ENCODE measurements at regions not wholly inside any gene's neighbourhood (a gene's known extent, or its start where the extent isn't known, plus 50 kb on each side); places are given as distances from the start of the nearest gene placed in this dataset.

DNA sequence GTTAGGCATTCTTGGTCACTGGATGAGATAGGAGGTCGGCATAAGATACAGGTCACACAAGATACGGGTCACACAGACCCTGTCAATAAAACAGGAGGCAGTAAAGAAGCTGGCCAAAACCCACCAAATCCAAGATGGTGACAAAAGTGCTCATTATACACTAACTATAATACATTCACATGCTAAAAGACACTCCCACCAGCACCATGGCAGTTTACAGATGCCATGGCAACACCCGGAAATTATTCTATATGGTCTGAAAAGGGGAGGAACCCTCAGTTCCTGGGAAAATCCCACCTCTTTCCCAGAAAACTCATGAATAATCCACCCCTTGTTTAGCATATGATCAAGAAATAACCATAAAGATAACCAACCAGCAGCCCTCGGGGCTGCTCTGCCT lies 56.0 kb upstream of the PTPRM start:
- TF ChIP-seq, protein P1, sequence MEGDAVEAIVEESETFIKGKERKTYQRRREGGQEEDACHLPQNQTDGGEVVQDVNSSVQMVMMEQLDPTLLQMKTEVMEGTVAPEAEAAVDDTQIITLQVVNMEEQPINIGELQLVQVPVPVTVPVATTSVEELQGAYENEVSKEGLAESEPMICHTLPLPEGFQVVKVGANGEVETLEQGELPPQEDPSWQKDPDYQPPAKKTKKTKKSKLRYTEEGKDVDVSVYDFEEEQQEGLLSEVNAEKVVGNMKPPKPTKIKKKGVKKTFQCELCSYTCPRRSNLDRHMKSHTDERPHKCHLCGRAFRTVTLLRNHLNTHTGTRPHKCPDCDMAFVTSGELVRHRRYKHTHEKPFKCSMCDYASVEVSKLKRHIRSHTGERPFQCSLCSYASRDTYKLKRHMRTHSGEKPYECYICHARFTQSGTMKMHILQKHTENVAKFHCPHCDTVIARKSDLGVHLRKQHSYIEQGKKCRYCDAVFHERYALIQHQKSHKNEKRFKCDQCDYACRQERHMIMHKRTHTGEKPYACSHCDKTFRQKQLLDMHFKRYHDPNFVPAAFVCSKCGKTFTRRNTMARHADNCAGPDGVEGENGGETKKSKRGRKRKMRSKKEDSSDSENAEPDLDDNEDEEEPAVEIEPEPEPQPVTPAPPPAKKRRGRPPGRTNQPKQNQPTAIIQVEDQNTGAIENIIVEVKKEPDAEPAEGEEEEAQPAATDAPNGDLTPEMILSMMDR (IDR thresholded peaks at IDR 0.05 in 2 of 3, conservative IDR thresholded peaks at IDR 0.05 in 1 of 3; ENCODE audit: control insufficient read depth in 2 of 3, extremely low read depth in 1 of 3, insufficient read depth in 1 of 3, low read depth in 3 of 3, low read length in 3 of 3): no peak
- TF ChIP-seq JUND (IDR thresholded peaks at IDR 0.05; ENCODE audit: low read depth, low read length): no peak
- no peak for TF ChIP-seq ESRRA (IDR thresholded peaks at IDR 0.05; ENCODE audit: low read length)
- no peak for TF ChIP-seq POLR2A (IDR thresholded peaks at IDR 0.05; ENCODE audit: low read depth, low read length)
- TF ChIP-seq ZNF274 (IDR thresholded peaks at IDR 0.05; ENCODE audit: insufficient read depth, insufficient read length): no peak
- TF ChIP-seq TAF1 (IDR thresholded peaks at IDR 0.05; ENCODE audit: borderline replicate concordance, low read depth, low read length): no peak
- TF ChIP-seq CREM (IDR thresholded peaks at IDR 0.05; ENCODE audit: low read depth): no peak
- no peak for TF ChIP-seq CREB1 (IDR thresholded peaks at IDR 0.05; ENCODE audit: low read depth)
- TF ChIP-seq, protein P2, sequence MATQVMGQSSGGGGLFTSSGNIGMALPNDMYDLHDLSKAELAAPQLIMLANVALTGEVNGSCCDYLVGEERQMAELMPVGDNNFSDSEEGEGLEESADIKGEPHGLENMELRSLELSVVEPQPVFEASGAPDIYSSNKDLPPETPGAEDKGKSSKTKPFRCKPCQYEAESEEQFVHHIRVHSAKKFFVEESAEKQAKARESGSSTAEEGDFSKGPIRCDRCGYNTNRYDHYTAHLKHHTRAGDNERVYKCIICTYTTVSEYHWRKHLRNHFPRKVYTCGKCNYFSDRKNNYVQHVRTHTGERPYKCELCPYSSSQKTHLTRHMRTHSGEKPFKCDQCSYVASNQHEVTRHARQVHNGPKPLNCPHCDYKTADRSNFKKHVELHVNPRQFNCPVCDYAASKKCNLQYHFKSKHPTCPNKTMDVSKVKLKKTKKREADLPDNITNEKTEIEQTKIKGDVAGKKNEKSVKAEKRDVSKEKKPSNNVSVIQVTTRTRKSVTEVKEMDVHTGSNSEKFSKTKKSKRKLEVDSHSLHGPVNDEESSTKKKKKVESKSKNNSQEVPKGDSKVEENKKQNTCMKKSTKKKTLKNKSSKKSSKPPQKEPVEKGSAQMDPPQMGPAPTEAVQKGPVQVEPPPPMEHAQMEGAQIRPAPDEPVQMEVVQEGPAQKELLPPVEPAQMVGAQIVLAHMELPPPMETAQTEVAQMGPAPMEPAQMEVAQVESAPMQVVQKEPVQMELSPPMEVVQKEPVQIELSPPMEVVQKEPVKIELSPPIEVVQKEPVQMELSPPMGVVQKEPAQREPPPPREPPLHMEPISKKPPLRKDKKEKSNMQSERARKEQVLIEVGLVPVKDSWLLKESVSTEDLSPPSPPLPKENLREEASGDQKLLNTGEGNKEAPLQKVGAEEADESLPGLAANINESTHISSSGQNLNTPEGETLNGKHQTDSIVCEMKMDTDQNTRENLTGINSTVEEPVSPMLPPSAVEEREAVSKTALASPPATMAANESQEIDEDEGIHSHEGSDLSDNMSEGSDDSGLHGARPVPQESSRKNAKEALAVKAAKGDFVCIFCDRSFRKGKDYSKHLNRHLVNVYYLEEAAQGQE (IDR thresholded peaks at IDR 0.05; ENCODE audit: low read depth, low read length): no peak
- no peak for TF ChIP-seq EZH2 (IDR thresholded peaks at IDR 0.05; ENCODE audit: borderline replicate concordance, control insufficient read depth, low read depth, low read length)
- TF ChIP-seq, protein P3, sequence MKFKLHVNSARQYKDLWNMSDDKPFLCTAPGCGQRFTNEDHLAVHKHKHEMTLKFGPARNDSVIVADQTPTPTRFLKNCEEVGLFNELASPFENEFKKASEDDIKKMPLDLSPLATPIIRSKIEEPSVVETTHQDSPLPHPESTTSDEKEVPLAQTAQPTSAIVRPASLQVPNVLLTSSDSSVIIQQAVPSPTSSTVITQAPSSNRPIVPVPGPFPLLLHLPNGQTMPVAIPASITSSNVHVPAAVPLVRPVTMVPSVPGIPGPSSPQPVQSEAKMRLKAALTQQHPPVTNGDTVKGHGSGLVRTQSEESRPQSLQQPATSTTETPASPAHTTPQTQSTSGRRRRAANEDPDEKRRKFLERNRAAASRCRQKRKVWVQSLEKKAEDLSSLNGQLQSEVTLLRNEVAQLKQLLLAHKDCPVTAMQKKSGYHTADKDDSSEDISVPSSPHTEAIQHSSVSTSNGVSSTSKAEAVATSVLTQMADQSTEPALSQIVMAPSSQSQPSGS (IDR thresholded peaks at IDR 0.05; ENCODE audit: low read length): no peak
- TF ChIP-seq, protein P4, sequence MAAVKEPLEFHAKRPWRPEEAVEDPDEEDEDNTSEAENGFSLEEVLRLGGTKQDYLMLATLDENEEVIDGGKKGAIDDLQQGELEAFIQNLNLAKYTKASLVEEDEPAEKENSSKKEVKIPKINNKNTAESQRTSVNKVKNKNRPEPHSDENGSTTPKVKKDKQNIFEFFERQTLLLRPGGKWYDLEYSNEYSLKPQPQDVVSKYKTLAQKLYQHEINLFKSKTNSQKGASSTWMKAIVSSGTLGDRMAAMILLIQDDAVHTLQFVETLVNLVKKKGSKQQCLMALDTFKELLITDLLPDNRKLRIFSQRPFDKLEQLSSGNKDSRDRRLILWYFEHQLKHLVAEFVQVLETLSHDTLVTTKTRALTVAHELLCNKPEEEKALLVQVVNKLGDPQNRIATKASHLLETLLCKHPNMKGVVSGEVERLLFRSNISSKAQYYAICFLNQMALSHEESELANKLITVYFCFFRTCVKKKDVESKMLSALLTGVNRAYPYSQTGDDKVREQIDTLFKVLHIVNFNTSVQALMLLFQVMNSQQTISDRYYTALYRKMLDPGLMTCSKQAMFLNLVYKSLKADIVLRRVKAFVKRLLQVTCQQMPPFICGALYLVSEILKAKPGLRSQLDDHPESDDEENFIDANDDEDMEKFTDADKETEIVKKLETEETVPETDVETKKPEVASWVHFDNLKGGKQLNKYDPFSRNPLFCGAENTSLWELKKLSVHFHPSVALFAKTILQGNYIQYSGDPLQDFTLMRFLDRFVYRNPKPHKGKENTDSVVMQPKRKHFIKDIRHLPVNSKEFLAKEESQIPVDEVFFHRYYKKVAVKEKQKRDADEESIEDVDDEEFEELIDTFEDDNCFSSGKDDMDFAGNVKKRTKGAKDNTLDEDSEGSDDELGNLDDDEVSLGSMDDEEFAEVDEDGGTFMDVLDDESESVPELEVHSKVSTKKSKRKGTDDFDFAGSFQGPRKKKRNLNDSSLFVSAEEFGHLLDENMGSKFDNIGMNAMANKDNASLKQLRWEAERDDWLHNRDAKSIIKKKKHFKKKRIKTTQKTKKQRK (IDR thresholded peaks at IDR 0.05; ENCODE audit: low read depth, low read length): no peak
- no peak for TF ChIP-seq BRCA1 (IDR thresholded peaks at IDR 0.05; ENCODE audit: low read depth, low read length)
